ENCODE measurements at regions not wholly inside any gene's neighbourhood (a gene's known extent, or its start where the extent isn't known, plus 50 kb on each side); places are given as distances from the start of the nearest gene placed in this dataset.
A peak's percentile ranks its signal among the peaks of the same experiment; 100 is the strongest.
"Not testable (repeated sequence)": the region's sequence is repeated elsewhere in the genome, so short reads cannot be mapped to it uniquely, and the experiment has no call there.

- no peak for FAIRE-seq
Measured at GRCh38 chr2:18949871-18950270, 360.5 kb upstream of the NT5C1B start.

GRCh38 chr2:18940184-18940583 is 350.8 kb upstream of the NT5C1B start:
- FAIRE-seq (no peak), DNase-seq (ENCODE audit: low spot score) (no peak)

More at GRCh38 chr2:18949871-18950270, 360.5 kb upstream of the NT5C1B start:
- no peak for DNase-seq (ENCODE audit: low spot score)

- DNase-seq (ENCODE audit: low spot score); FAIRE-seq: not testable (repeated sequence)
Measured at GRCh38 chr2:18939740-18940139, 350.4 kb upstream of the NT5C1B start.

- FAIRE-seq (no peak), DNase-seq (ENCODE audit: low spot score) (no peak)
Measured at GRCh38 chr2:18934886-18935285, 345.5 kb upstream of the NT5C1B start.

- DNase-seq (ENCODE audit: low spot score) (no peak), FAIRE-seq (no peak)
Measured at GRCh38 chr2:18932853-18933252, 343.5 kb upstream of the NT5C1B start.

GRCh38 chr2:18930971-18931370 is 341.6 kb upstream of the NT5C1B start:
- FAIRE-seq (no peak), DNase-seq (ENCODE audit: low spot score) (no peak)

- DNase-seq (ENCODE audit: low spot score) (no peak), FAIRE-seq (no peak)
Measured at GRCh38 chr2:18927525-18928232, 338.3 kb upstream of the NT5C1B start.

GRCh38 chr2:18926631-18927524 is 337.5 kb upstream of the NT5C1B start:
- DNase-seq (ENCODE audit: low spot score) (no peak), FAIRE-seq (no peak)

- no peak for DNase-seq (ENCODE audit: low spot score)
- no peak for FAIRE-seq
Measured at GRCh38 chr2:18925296-18925695, 335.9 kb upstream of the NT5C1B start.

GRCh38 chr2:18924886-18925285 is 335.5 kb upstream of the NT5C1B start:
- DNase-seq (ENCODE audit: low spot score) = no peak

GRCh38 chr2:18924386-18924785 is 335.0 kb upstream of the NT5C1B start:
- no peak for FAIRE-seq
- no peak for DNase-seq (ENCODE audit: low spot score)

More at GRCh38 chr2:18924886-18925285, 335.5 kb upstream of the NT5C1B start:
- no peak for FAIRE-seq

GRCh38 chr2:18922276-18922675 is 332.9 kb upstream of the NT5C1B start:
- FAIRE-seq = no peak
- DNase-seq (ENCODE audit: low spot score) = no peak

- no peak for FAIRE-seq
- no peak for DNase-seq (ENCODE audit: low spot score)
Measured at GRCh38 chr2:18918280-18918679, 328.9 kb upstream of the NT5C1B start.

GRCh38 chr2:18915227-18915626 is 325.9 kb upstream of the NT5C1B start:
- FAIRE-seq (no peak), DNase-seq (ENCODE audit: low spot score) (no peak)

GRCh38 chr2:18913512-18913911 is 324.1 kb upstream of the NT5C1B start:
- FAIRE-seq = no peak
- no peak for DNase-seq (ENCODE audit: low spot score)

- DNase-seq (ENCODE audit: low spot score) (no peak), FAIRE-seq (no peak)
Measured at GRCh38 chr2:18912225-18912888, 323.0 kb upstream of the NT5C1B start.

- FAIRE-seq (no peak), DNase-seq (ENCODE audit: low spot score) (no peak)
Measured at GRCh38 chr2:18911416-18911815, 322.0 kb upstream of the NT5C1B start.

GRCh38 chr2:18910843-18911242 is 321.5 kb upstream of the NT5C1B start:
- peak; percentile 17 for DNase-seq (ENCODE audit: low spot score)
- FAIRE-seq = no peak

GRCh38 chr2:18907937-18908336 is 318.6 kb upstream of the NT5C1B start:
- no peak for DNase-seq (ENCODE audit: low spot score)
- FAIRE-seq = no peak

- no peak for DNase-seq (ENCODE audit: low spot score)
- no peak for FAIRE-seq
Measured at GRCh38 chr2:18907508-18907907, 318.1 kb upstream of the NT5C1B start.

- DNase-seq (ENCODE audit: low spot score) (peak; percentile 42), FAIRE-seq (peak; percentile 70)
Measured at GRCh38 chr2:18903750-18904149, 314.4 kb upstream of the NT5C1B start.

GRCh38 chr2:18901242-18901641 is 311.9 kb upstream of the NT5C1B start:
- DNase-seq (ENCODE audit: low spot score) (no peak), FAIRE-seq (no peak)
